GM13977 (cell line): ENCODE measurements at regions not wholly inside any gene's neighbourhood (a gene's known extent, or its start where the extent isn't known, plus 50 kb on each side); places are given as distances from the start of the nearest gene placed in this dataset.

Experiments used
- DNase-seq: peaks from one replicate; pipeline ENCODE4 v3.0.0; 2012; ENCODE audit warnings: low spot score
- CTCF ChIP-seq: IDR thresholded peaks from 2 replicates; pipeline ENCODE4 v1.5.1; 2012; ENCODE audit warnings: mild to moderate bottlenecking, control low read depth; ENCODE audit not compliant: insufficient read depth; ENCODE audit errors: extremely low read depth, missing control alignments
- in situ Hi-C: fragments of 300-500 bp; cut with MboI; formaldehyde crosslinking; loops from one replicate; pipeline ENCODE4 v1.12.0; 2022; ENCODE audit warnings: low sequenced_read_pairs, low pct_unique_long_range_greater_than_20kb, mixed read lengths, inconsistent platforms; ENCODE audit not compliant: unreplicated experiment

- in situ Hi-C loops = loop anchor here (25.0 kb wide), 2 partner anchors 179 to 354 kb away; partner anchors contain the start of gene RYBP
- TF ChIP-seq CTCF = no peak
- DNase-seq = no peak
Observed at GRCh38 chr3:72082776-72083462, 298.0 kb upstream of the PROK2 start.

- no peak for TF ChIP-seq CTCF
- peak; percentile 77 for DNase-seq
- in situ Hi-C loops = loop anchor here (25.0 kb wide), 2 partner anchors 180 to 355 kb away; partner anchors contain the start of gene RYBP
Observed at GRCh38 chr3:72082186-72082715, 297.3 kb upstream of the PROK2 start.

- TF ChIP-seq CTCF = no peak
- DNase-seq = no peak
- in situ Hi-C loops = loop anchor here (25.0 kb wide), 2 partner anchors 181 to 356 kb away; partner anchors contain the start of gene RYBP
Observed at GRCh38 chr3:72081471-72082185, 296.7 kb upstream of the PROK2 start.

- in situ Hi-C loops = loop anchor here (25.0 kb wide), 2 partner anchors 182 to 357 kb away; partner anchors contain the start of gene RYBP
- TF ChIP-seq CTCF = no peak
- no peak for DNase-seq
Observed at GRCh38 chr3:72080800-72081199, 295.9 kb upstream of the PROK2 start.

GRCh38 chr3:72080095-72080494 is 295.1 kb upstream of the PROK2 start:
- no peak for DNase-seq
- in situ Hi-C loops = loop anchor here (25.0 kb wide), 2 partner anchors 182 to 357 kb away; partner anchors contain the start of gene RYBP
- TF ChIP-seq CTCF = no peak

GRCh38 chr3:72079369-72079872 is 294.5 kb upstream of the PROK2 start:
- in situ Hi-C loops = loop anchor here (25.0 kb wide), 2 partner anchors 183 to 358 kb away; partner anchors contain the start of gene RYBP
- DNase-seq = no peak
- TF ChIP-seq CTCF = peak; percentile 7
